ENCODE measurements at regions not wholly inside any gene's neighbourhood (a gene's known extent, or its start where the extent isn't known, plus 50 kb on each side); places are given as distances from the start of the nearest gene placed in this dataset.

GRCh38 chr9:38133595-38133994, 64.6 kb upstream of the SHB start:
- Histone ChIP-seq H3K9ac (ENCODE audit: insufficient read depth, low read length, poor library complexity, severe bottlenecking) (no peak overlapping the region), H3K4me1 (ENCODE audit: control insufficient read depth in 1 of 2, insufficient read depth in 2 of 2, low read length in 2 of 2) (no peaks in the 10 kb centered on the region), H3K9me3 (replicated peaks in 1 of 2; ENCODE audit: control insufficient read depth in 1 of 2, insufficient read depth in 1 of 2, low read length in 2 of 2) (no peaks in the 10 kb centered on the region), H3K27me3 (ENCODE audit: control insufficient read depth in 2 of 2, insufficient read depth in 2 of 2, low read length in 2 of 2) (peaks cover 4% of the 10 kb centered on the region in 2 donors), H3K4me3 (replicated peaks in 1 of 3; ENCODE audit: low read depth in 2 of 3, low read length in 3 of 3) (no peak overlapping the region), H3K36me3 (replicated peaks in 1 of 2; ENCODE audit: control insufficient read depth in 1 of 2, insufficient read depth in 2 of 2, low read length in 2 of 2) (no peaks in the 10 kb centered on the region), H4K20me1 (ENCODE audit: insufficient read depth, low read length) (no peaks in the 10 kb centered on the region), H2AFZ (ENCODE audit: insufficient read depth, low read depth, low read length, poor library complexity, severe bottlenecking) (no peak overlapping the region), H3K4me2 (replicated peaks; ENCODE audit: extremely low read depth, low read length, poor library complexity, severe bottlenecking) (no peak overlapping the region), H3K79me2 (ENCODE audit: insufficient read depth, low read length) (no peaks in the 10 kb centered on the region), H3K27ac (ENCODE audit: low read depth in 1 of 2, low read length in 2 of 2) (no peak overlapping the region)
- Mint-ChIP-seq H3K9me3 (peaks cover 0 to 2% (median 0%) of the 10 kb centered on the region in 7 donors), H3K36me3 (no peaks in the 10 kb centered on the region), H3K4me3 (no peak overlapping the region), H3K4me1 (no peaks in the 10 kb centered on the region), H3K27ac (no peak overlapping the region), H3K27me3 (ENCODE audit: low read depth in 3 of 3) (peaks cover 8 to 22% (median 14%) of the 10 kb centered on the region in 3 donors)
- intact Hi-C loops (cut with micrococcal nuclease) = no loop called here
- TF ChIP-seq CTCF (IDR thresholded peaks at IDR 0.05) = no peak
- no peak for DNase-seq

- Mint-ChIP-seq H3K4me1 (no peaks in the 10 kb centered on the region), H3K36me3 (no peaks in the 10 kb centered on the region), H3K27me3 (ENCODE audit: low read depth in 3 of 3) (peaks cover 6 to 19% (median 8%) of the 10 kb centered on the region in 3 donors), H3K4me3 (no peak overlapping the region), H3K9me3 (peaks cover 0 to 2% (median 0%) of the 10 kb centered on the region in 7 donors), H3K27ac (no peak overlapping the region)
- H3K4me2 ChIP-seq (replicated peaks; ENCODE audit: extremely low read depth, low read length, poor library complexity, severe bottlenecking) = no peak overlapping the region
- no peak for TF ChIP-seq CTCF (IDR thresholded peaks at IDR 0.05)
- intact Hi-C loops (cut with micrococcal nuclease) = no loop called here
- no peaks in the 10 kb centered on the region for H3K9me3 ChIP-seq (replicated peaks in 1 of 2; ENCODE audit: control insufficient read depth in 1 of 2, insufficient read depth in 1 of 2, low read length in 2 of 2)
- H4K20me1 ChIP-seq (ENCODE audit: insufficient read depth, low read length) = no peaks in the 10 kb centered on the region
- peaks cover 0 to 4% of the 10 kb centered on the region in 2 donors for H3K27me3 ChIP-seq (ENCODE audit: control insufficient read depth in 2 of 2, insufficient read depth in 2 of 2, low read length in 2 of 2)
- H3K9ac ChIP-seq (ENCODE audit: insufficient read depth, low read length, poor library complexity, severe bottlenecking) = no peak overlapping the region
- no peak overlapping the region for H3K27ac ChIP-seq (ENCODE audit: low read depth in 1 of 2, low read length in 2 of 2)
- WGBS (ENCODE audit: insufficient coverage) = 100% methylated on average over 4 of the region's 5 CpGs
- H3K4me1 ChIP-seq (ENCODE audit: control insufficient read depth in 1 of 2, insufficient read depth in 2 of 2, low read length in 2 of 2) = no peaks in the 10 kb centered on the region
- H3K4me3 ChIP-seq (replicated peaks in 1 of 3; ENCODE audit: low read depth in 2 of 3, low read length in 3 of 3) = no peak overlapping the region
- H3K36me3 ChIP-seq (replicated peaks in 1 of 2; ENCODE audit: control insufficient read depth in 1 of 2, insufficient read depth in 2 of 2, low read length in 2 of 2) = no peaks in the 10 kb centered on the region
- no peaks in the 10 kb centered on the region for H3K79me2 ChIP-seq (ENCODE audit: insufficient read depth, low read length)
- DNase-seq = no peak
- H2AFZ ChIP-seq (ENCODE audit: insufficient read depth, low read depth, low read length, poor library complexity, severe bottlenecking) = no peak overlapping the region
Observed at GRCh38 chr9:38132956-38133355, 63.9 kb upstream of the SHB start.

Measured in CD14-positive monocyte (primary cell).